Heart left ventricle (tissue), 16 donors: ENCODE measurements at regions not wholly inside any gene's neighbourhood (a gene's known extent, or its start where the extent isn't known, plus 50 kb on each side); places are given as distances from the start of the nearest gene placed in this dataset.

Experiments
- ATAC-seq, 4 donors: fragments of 200-7000 bp; cut with Tn5 transposase; one replicate each; pipeline ENCODE4 v1.9.1; 2020 to 2022; ENCODE audit warnings: moderate library complexity in 4 of 4, mild to moderate bottlenecking in 3 of 4, moderate number of reproducible peaks in 1 of 4
- DNase-seq, 5 donors: peaks; one replicate each; pipeline ENCODE4 v3.0.0-alpha.2; 2020
- H3K27ac ChIP-seq, 12 donors: fragments of 200-600 bp; sonication (generic) in 4 of 12; one replicate each; pipeline versions ENCODE4 v1.5.0 to v1.8.0; 2016 to 2022; ENCODE audit warnings: mild to moderate bottlenecking in 2 of 12
- H3K27me3 ChIP-seq, 9 donors: fragments of 200-600 bp; sonication (generic) in 2 of 9; one replicate each; pipeline versions ENCODE4 v1.5.1 to v1.8.0; 2016 to 2022; ENCODE audit warnings: mild to moderate bottlenecking in 3 of 9
- H3K36me3 ChIP-seq, 9 donors: fragments of 200-600 bp; sonication (generic) in 2 of 9; one replicate each; pipeline versions ENCODE4 v1.5.0 to v1.8.0; 2018 to 2022; ENCODE audit warnings: mild to moderate bottlenecking in 2 of 9
- H3K4me1 ChIP-seq, 12 donors: fragments of 200-600 bp; sonication (generic) in 4 of 12; one replicate each; pipeline versions ENCODE4 v1.5.0 to v1.8.0; 2016 to 2022; ENCODE audit warnings: mild to moderate bottlenecking in 3 of 12
- H3K4me3 ChIP-seq, 12 donors: fragments of 200-600 bp; sonication (generic) in 4 of 12; one replicate each; pipeline versions ENCODE4 v1.5.0 to v1.8.0; 2017 to 2022; ENCODE audit warnings: mild to moderate bottlenecking in 9 of 12, moderate library complexity in 4 of 12
- H3K9me3 ChIP-seq, 12 donors: fragments of 200-600 bp; sonication (generic) in 4 of 12; one replicate each; pipeline versions ENCODE4 v1.5.0 to v1.8.0; 2016 to 2022; ENCODE audit warnings: mild to moderate bottlenecking in 1 of 12
- POLR2A ChIP-seq, 2 donors: fragments of 450-650 bp; IDR thresholded peaks; one replicate each; pipeline ENCODE4 v1.6.1; 2017; ENCODE audit warnings: antibody characterized with exemption in 2 of 2, mild to moderate bottlenecking in 2 of 2, moderate library complexity in 2 of 2
- WGBS, 4 donors: extraction: QIAGEN DNeasy Blood & Tissue Kit in 2 of 4; methylation state at CpG; one replicate each; pipeline versions ENCODE4 v1.1.5 to v1.1.7; 2013 to 2018; 5-methylcytosine and 5-hydroxymethylcytosine counted together
- intact Hi-C, 10 donors: fragments of 100-400 bp; cut with DNase I; formaldehyde crosslinking; loops; one replicate each; pipeline versions ENCODE4 v1.11.1 to v1.14.2; 2022
- TF ChIP-seq, protein P1 (sequence below), 12 donors: fragments of 200-600 bp; sonication (generic) in 4 of 12; IDR thresholded peaks; one replicate each; pipeline versions ENCODE4 v1.5.0 to v1.8.0; 2018 to 2022; ENCODE audit warnings: antibody characterized with exemption in 12 of 12, mild to moderate bottlenecking in 5 of 12
- donor health status: ischemic (EF 13 %, LVEDD 7.1; RV severe dilation, severe dysfunction).
- donor health status: healthy with polysubstance abuse.
- donor health status: DM: no; HTN: yes; CAD: no.
- donor health status: DM: no; HTN: no; CAD: no.
- donor health status: ischemic (EF 25% LVEDD 6.9; RV normal size, moderate dysfunction).
- donor health status: ischemic (EF 25% LVEDD 5.7; RV mildly dilated, moderate dysfunction).
- donor health status: healthy.
- donor health status: DM: yes; HTN: yes; CAD: no.
- donor health status: ischemic (EF 35%, LVEDD 5.7; RV mildly dilated, moderate dysfunction).
- donor health status: nonischemic (EF 11% LVEDD 7.7; RV severe dilation, severe dysfunction).
- donor health status: DM: yes; HTN: yes; CAD: no.
- donor health status: PGD.
- donor health status: ischemic (EF 29% LVEDD 5.4; RV normal size, mild dysfunction).
- donor health status: nonischemic (EF 23%, LVEDD 6.1; RV moderate dilation, normal function).

DNA sequence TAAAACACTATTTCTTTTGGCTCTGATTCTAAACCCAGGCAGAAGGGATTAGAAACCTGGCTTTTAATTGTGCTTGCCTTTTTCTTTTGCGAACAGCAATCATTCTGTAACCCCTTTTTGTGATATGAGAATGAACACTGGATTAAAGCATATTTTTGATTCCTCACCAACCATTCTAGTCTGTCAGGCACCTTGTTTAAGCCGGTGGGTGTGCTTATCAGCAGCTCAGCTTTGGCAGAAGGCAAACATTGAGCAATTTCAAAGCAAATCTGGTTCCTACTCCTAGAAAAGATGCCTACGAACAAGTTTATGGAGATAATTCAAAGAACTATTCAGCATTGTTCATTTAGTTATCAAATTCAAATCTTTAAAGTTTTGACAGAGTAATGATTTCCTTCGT is 265.1 kb upstream of the FAM241A start:
- no peaks in the 10 kb centered on the region for H3K4me1 ChIP-seq
- no peak overlapping the region for H3K27ac ChIP-seq
- no peak for DNase-seq
- no peaks in the 10 kb centered on the region for H3K36me3 ChIP-seq
- ATAC-seq: no peak
- H3K4me3 ChIP-seq: no peak overlapping the region
- H3K9me3 ChIP-seq: no peaks in the 10 kb centered on the region
- TF ChIP-seq, protein P1, sequence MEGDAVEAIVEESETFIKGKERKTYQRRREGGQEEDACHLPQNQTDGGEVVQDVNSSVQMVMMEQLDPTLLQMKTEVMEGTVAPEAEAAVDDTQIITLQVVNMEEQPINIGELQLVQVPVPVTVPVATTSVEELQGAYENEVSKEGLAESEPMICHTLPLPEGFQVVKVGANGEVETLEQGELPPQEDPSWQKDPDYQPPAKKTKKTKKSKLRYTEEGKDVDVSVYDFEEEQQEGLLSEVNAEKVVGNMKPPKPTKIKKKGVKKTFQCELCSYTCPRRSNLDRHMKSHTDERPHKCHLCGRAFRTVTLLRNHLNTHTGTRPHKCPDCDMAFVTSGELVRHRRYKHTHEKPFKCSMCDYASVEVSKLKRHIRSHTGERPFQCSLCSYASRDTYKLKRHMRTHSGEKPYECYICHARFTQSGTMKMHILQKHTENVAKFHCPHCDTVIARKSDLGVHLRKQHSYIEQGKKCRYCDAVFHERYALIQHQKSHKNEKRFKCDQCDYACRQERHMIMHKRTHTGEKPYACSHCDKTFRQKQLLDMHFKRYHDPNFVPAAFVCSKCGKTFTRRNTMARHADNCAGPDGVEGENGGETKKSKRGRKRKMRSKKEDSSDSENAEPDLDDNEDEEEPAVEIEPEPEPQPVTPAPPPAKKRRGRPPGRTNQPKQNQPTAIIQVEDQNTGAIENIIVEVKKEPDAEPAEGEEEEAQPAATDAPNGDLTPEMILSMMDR (IDR thresholded peaks at IDR 0.05): no peak
- no peak for TF ChIP-seq POLR2A (IDR thresholded peaks at IDR 0.05)
- no peaks in the 10 kb centered on the region for H3K27me3 ChIP-seq
- 49 to 58% (median 54%) methylated on average over 4 of the region's 4 CpGs for WGBS, 4 donors
- intact Hi-C loops: no loop called here

- TF ChIP-seq, protein P1 (IDR thresholded peaks at IDR 0.05): no peak
- no peak for TF ChIP-seq POLR2A (IDR thresholded peaks at IDR 0.05)
- Histone ChIP-seq H3K36me3 (no peaks in the 10 kb centered on the region), H3K4me1 (no peaks in the 10 kb centered on the region), H3K4me3 (no peak overlapping the region), H3K9me3 (no peaks in the 10 kb centered on the region), H3K27ac (no peak overlapping the region), H3K27me3 (no peaks in the 10 kb centered on the region)
- DNase-seq (no peak), ATAC-seq (no peak)
- intact Hi-C loops: no loop called here
- 54 to 71% (median 69%) methylated on average over 1 of the region's 1 CpG for WGBS, 4 donors
These were observed 261.7 kb upstream of the FAM241A start for GRCh38 chr4:111883557-111883999.

DNA sequence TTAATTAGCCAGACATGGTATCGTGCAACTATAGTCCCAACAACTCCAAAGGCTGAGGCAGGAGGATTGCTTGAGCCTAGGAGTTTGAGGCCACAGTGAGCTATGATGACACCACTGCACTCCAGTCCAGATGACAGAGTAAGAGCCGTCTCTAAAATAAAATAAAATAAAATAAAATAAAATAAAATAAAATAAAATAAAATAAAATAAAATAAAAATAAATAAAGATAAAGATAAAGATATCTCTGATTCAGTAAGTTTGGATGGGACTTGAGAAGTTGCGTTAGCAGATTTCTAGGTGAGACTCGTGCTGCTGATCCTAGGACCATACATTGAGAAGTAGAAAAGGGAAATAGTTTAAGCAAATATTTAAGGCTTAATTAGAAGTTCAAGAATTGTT is 254.8 kb upstream of the FAM241A start:
- intact Hi-C loops: loop anchor here in 1 of 10 donors (10.0 kb wide), 1 partner anchor 556 kb away; no protein-coding TSS in a partner anchor
- WGBS, 4 donors: 81 to 89% (median 87%) methylated on average over 4 of the region's 4 CpGs
- TF ChIP-seq, protein P1 (IDR thresholded peaks at IDR 0.05): no peak
- no peak for TF ChIP-seq POLR2A (IDR thresholded peaks at IDR 0.05)
- peaks cover 0 to 15% (median 2%) of the 10 kb centered on the region in 12 donors for H3K9me3 ChIP-seq
- H3K4me1 ChIP-seq: no peaks in the 10 kb centered on the region
- no peak overlapping the region for H3K4me3 ChIP-seq
- no peak for DNase-seq
- H3K36me3 ChIP-seq: no peaks in the 10 kb centered on the region
- no peak overlapping the region for H3K27ac ChIP-seq
- ATAC-seq: no peak
- no peaks in the 10 kb centered on the region for H3K27me3 ChIP-seq

- ATAC-seq: no peak
- no peak for DNase-seq
These were observed 239.7 kb upstream of the FAM241A start for GRCh38 chr4:111905511-111905910.

More at GRCh38 chr4:111905511-111905910, 239.7 kb upstream of the FAM241A start:
- Histone ChIP-seq H3K4me3 (no peak overlapping the region), H3K36me3 (no peaks in the 10 kb centered on the region), H3K27me3 (no peaks in the 10 kb centered on the region), H3K9me3 (no peaks in the 10 kb centered on the region), H3K27ac (no peak overlapping the region), H3K4me1 (no peaks in the 10 kb centered on the region)
- TF ChIP-seq, protein P1 (IDR thresholded peaks at IDR 0.05): no peak
- TF ChIP-seq POLR2A (IDR thresholded peaks at IDR 0.05): no peak
- 76 to 84% (median 80%) methylated on average over 4 of the region's 4 CpGs for WGBS, 4 donors
- intact Hi-C loops: no loop called here
